Activated CD4-positive, alpha-beta memory T cell treated with anti-CD3 and anti-CD28 coated beads for 36 hours (primary cell): ENCODE measurements at regions not wholly inside any gene's neighbourhood (a gene's known extent, or its start where the extent isn't known, plus 50 kb on each side); places are given as distances from the start of the nearest gene placed in this dataset.
"Not testable (repeated sequence)": the region's sequence is repeated elsewhere in the genome, so short reads cannot be mapped to it uniquely, and the experiment has no call there.

Experiments
- CTCF ChIA-PET: fragments of 350-600 bp; sonication (Branson Sonifier 250); formaldehyde crosslinking; loops from one replicate; lab custom pipeline; 2021; ENCODE audit warnings: antibody characterized with exemption, inconsistent platforms; lab: Charles Lee
- POLR2A ChIA-PET: fragments of 350-600 bp; sonication (Branson Sonifier 250); formaldehyde crosslinking; loops from one replicate; lab custom pipeline; 2021; ENCODE audit warnings: antibody characterized with exemption; lab: Charles Lee
- DNase-seq: peaks from one replicate; pipeline ENCODE4 v3.0.0-alpha.2; 2020
- H3K27ac Mint-ChIP-seq: one replicate; pipeline ENCODE4 v1.8.0; 2021; ENCODE audit warnings: mixed read lengths
- H3K27me3 Mint-ChIP-seq: one replicate; pipeline ENCODE4 v1.8.0; 2021; ENCODE audit warnings: mixed read lengths
- H3K36me3 Mint-ChIP-seq: one replicate; pipeline ENCODE4 v1.8.0; 2021; ENCODE audit warnings: mixed read lengths
- H3K4me1 Mint-ChIP-seq: one replicate; pipeline ENCODE4 v1.8.0; 2021; ENCODE audit warnings: low read depth, mixed read lengths
- H3K4me3 Mint-ChIP-seq: one replicate; pipeline ENCODE4 v1.8.0; 2021; ENCODE audit warnings: mild to moderate bottlenecking, mixed read lengths
- H3K9me3 Mint-ChIP-seq: one replicate; pipeline ENCODE4 v1.8.0; 2021; ENCODE audit warnings: mixed read lengths
- intact Hi-C: fragments of 100-400 bp; cut with micrococcal nuclease; formaldehyde crosslinking; loops from one replicate; pipeline ENCODE4 v1.15.1; 2023

- H3K36me3 Mint-ChIP-seq = no peaks in the 10 kb centered on the region
- ChIA-PET POLR2A (no interaction called here), CTCF (no interaction called here)
- no peak overlapping the region for H3K27ac Mint-ChIP-seq
- H3K27me3 Mint-ChIP-seq = peaks cover 1% of the 10 kb centered on the region
- intact Hi-C loops = no loop called here
- no peak overlapping the region for H3K4me3 Mint-ChIP-seq
- H3K9me3 Mint-ChIP-seq = no peaks in the 10 kb centered on the region
- no peaks in the 10 kb centered on the region for H3K4me1 Mint-ChIP-seq
- no peak for DNase-seq
Measured at GRCh38 chr3:181906338-181906737, 194.6 kb downstream of the SOX2 start.

DNA sequence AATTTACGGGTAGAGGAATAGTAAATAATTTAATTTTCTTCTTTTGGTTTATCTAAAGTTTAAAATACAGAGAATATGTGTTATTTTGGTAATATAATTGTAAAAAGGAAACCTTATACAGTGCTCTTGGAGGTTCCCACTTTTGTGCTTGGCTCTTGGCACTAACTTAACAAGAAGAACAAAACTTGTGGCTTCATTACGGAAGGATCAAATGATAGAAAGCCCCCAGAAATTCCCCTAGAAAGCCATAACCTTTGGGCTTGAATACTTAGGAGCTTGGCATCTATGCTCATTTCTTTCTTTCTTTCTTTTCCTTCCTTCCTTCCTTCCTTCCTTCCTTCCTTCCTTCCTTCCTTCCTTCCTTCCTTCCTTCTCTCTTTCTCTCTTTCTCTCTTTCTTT is 197.5 kb downstream of the SOX2 start:
- H3K9me3 Mint-ChIP-seq = no peaks in the 10 kb centered on the region
- H3K36me3 Mint-ChIP-seq = no peaks in the 10 kb centered on the region
- H3K27ac Mint-ChIP-seq = no peak overlapping the region
- ChIA-PET POLR2A (no interaction called here), CTCF (no interaction called here)
- H3K4me1 Mint-ChIP-seq = no peaks in the 10 kb centered on the region
- no peak for DNase-seq
- intact Hi-C loops = no loop called here
- H3K27me3 Mint-ChIP-seq = peaks cover 1% of the 10 kb centered on the region
- no peak overlapping the region for H3K4me3 Mint-ChIP-seq

DNA sequence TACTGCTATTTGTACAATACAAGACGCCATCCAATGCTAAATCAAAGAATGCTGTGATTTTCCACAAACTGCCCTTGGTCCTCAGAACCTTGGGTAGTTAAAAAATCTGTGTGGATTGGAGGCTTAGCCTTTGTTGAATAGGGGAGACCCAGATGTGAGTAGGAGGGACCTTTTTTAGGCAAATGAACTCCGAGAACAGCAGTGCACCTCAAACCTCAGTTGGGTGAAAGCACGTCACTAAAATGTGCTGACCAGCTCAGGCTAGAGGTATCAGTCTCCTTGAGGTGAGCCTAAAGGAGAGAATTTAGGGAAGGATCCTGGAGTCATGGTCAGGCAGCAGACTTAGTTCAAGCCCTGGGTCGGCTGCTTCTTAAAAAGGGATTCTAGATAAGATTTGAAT is 200.7 kb downstream of the SOX2 start:
- Mint-ChIP-seq H3K4me1 (no peaks in the 10 kb centered on the region), H3K27ac (no peak overlapping the region), H3K36me3 (no peaks in the 10 kb centered on the region), H3K27me3 (peaks cover under 1% of the 10 kb centered on the region), H3K9me3 (no peaks in the 10 kb centered on the region), H3K4me3 (no peak overlapping the region)
- DNase-seq = no peak
- CTCF ChIA-PET = no interaction called here
- POLR2A ChIA-PET = no interaction called here
- intact Hi-C loops = no loop called here

- intact Hi-C loops = no loop called here
- ChIA-PET POLR2A (no interaction called here), CTCF (no interaction called here)
- no peaks in the 10 kb centered on the region for H3K36me3 Mint-ChIP-seq
- no peak for DNase-seq
- H3K9me3 Mint-ChIP-seq = no peaks in the 10 kb centered on the region
- H3K4me1 Mint-ChIP-seq = no peaks in the 10 kb centered on the region
- no peaks in the 10 kb centered on the region for H3K27me3 Mint-ChIP-seq
- H3K4me3 Mint-ChIP-seq = no peak overlapping the region
- H3K27ac Mint-ChIP-seq = no peak overlapping the region
Measured at GRCh38 chr3:181913254-181913653, 201.5 kb downstream of the SOX2 start.

DNA sequence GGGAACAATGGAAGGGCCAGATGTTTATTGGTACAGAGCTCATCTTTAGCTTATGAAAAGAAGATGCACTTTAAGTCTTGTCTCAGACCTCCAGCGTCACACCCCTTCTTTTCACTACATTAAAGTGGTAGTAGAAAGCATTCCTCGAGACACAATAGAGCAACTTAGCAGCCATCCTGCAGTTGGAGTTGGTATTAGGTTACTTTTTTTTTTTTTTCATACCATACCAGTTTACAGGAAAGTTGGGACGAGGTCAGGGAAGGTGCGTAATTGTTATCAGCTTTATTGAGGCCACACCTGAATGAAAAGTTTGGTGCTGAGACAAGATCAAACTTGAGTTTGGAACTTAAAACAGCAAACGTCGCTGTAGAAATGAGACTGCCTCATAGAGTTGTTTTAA is 203.8 kb downstream of the SOX2 start:
- Mint-ChIP-seq H3K4me1 (no peaks in the 10 kb centered on the region), H3K27me3 (no peaks in the 10 kb centered on the region), H3K36me3 (no peaks in the 10 kb centered on the region), H3K27ac (no peak overlapping the region), H3K4me3 (no peak overlapping the region), H3K9me3 (no peaks in the 10 kb centered on the region)
- no peak for DNase-seq
- CTCF ChIA-PET = no interaction called here
- intact Hi-C loops = no loop called here
- POLR2A ChIA-PET = no interaction called here

DNA sequence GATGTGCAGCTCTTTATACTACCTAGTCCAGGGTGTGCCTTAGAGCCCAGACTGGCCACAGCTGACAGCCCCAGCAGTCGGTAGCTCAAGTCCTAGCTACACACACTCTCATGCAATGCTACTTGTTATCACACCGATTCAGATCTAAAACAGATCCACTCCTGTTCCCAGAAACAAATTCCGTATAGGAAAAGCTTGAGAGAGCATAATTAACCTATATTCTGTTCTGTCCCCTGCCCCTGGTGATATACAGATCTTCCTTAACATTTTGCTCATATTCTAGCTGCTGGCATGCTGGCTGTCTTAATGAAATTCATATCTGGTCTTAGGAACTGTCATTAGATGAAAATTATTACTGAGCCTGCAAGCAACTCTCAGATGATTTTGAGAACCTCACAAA is 204.3 kb downstream of the SOX2 start:
- intact Hi-C loops = no loop called here
- H3K4me3 Mint-ChIP-seq = no peak overlapping the region
- CTCF ChIA-PET = no interaction called here
- POLR2A ChIA-PET = no interaction called here
- H3K27me3 Mint-ChIP-seq = no peaks in the 10 kb centered on the region
- H3K9me3 Mint-ChIP-seq = no peaks in the 10 kb centered on the region
- no peaks in the 10 kb centered on the region for H3K4me1 Mint-ChIP-seq
- no peak for DNase-seq
- no peak overlapping the region for H3K27ac Mint-ChIP-seq
- no peaks in the 10 kb centered on the region for H3K36me3 Mint-ChIP-seq

GRCh38 chr3:181917027-181917426 is 205.3 kb downstream of the SOX2 start:
- Mint-ChIP-seq H3K36me3 (no peaks in the 10 kb centered on the region), H3K4me1 (no peaks in the 10 kb centered on the region), H3K27me3 (no peaks in the 10 kb centered on the region), H3K27ac (no peak overlapping the region), H3K4me3 (no peak overlapping the region), H3K9me3 (no peaks in the 10 kb centered on the region)
- no peak for DNase-seq
- intact Hi-C loops = no loop called here
- ChIA-PET CTCF (no interaction called here), POLR2A (no interaction called here)

- POLR2A ChIA-PET = no interaction called here
- no peaks in the 10 kb centered on the region for H3K9me3 Mint-ChIP-seq
- intact Hi-C loops = no loop called here
Measured at GRCh38 chr3:181919375-181919774, 207.7 kb downstream of the SOX2 start.

GRCh38 chr3:181920409-181920808 is 208.7 kb downstream of the SOX2 start:
- DNase-seq = no peak
- no peaks in the 10 kb centered on the region for H3K4me1 Mint-ChIP-seq
- H3K36me3 Mint-ChIP-seq = no peaks in the 10 kb centered on the region
- peaks cover 4% of the 10 kb centered on the region for H3K9me3 Mint-ChIP-seq
- no peak overlapping the region for H3K4me3 Mint-ChIP-seq
- H3K27me3 Mint-ChIP-seq = no peaks in the 10 kb centered on the region
- intact Hi-C loops = no loop called here
- H3K27ac Mint-ChIP-seq = no peak overlapping the region
- POLR2A ChIA-PET = no interaction called here
- CTCF ChIA-PET = no interaction called here

More at GRCh38 chr3:181919375-181919774, 207.7 kb downstream of the SOX2 start:
- Mint-ChIP-seq H3K27me3 (no peaks in the 10 kb centered on the region), H3K4me1 (no peaks in the 10 kb centered on the region), H3K27ac (no peak overlapping the region), H3K36me3 (no peaks in the 10 kb centered on the region), H3K4me3 (no peak overlapping the region)
- DNase-seq = no peak
- CTCF ChIA-PET = no interaction called here

DNA sequence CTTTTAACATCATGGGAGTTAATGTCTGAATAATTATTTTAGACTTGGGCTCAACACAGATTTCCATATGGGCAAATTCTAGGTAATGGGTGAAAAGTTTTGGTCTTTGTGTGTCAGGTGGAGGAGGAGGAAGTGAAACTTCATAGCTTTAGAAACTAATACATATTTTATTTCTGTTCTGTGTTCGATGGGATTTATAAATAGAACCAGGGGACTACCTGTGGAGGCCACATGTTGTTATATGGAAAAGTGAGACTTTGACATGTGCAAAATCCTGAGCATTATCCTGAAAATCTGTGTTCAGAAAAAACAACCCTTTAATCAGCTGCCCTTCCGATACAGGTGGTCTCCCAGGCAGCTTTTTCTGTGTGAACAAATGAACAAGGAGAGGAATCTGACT is 209.5 kb downstream of the SOX2 start:
- no peak overlapping the region for H3K27ac Mint-ChIP-seq
- DNase-seq = no peak
- no peaks in the 10 kb centered on the region for H3K4me1 Mint-ChIP-seq
- no peak overlapping the region for H3K4me3 Mint-ChIP-seq
- H3K9me3 Mint-ChIP-seq = peaks cover 7% of the 10 kb centered on the region
- ChIA-PET POLR2A (no interaction called here), CTCF (no interaction called here)
- no peaks in the 10 kb centered on the region for H3K27me3 Mint-ChIP-seq
- no peaks in the 10 kb centered on the region for H3K36me3 Mint-ChIP-seq
- intact Hi-C loops = no loop called here

DNA sequence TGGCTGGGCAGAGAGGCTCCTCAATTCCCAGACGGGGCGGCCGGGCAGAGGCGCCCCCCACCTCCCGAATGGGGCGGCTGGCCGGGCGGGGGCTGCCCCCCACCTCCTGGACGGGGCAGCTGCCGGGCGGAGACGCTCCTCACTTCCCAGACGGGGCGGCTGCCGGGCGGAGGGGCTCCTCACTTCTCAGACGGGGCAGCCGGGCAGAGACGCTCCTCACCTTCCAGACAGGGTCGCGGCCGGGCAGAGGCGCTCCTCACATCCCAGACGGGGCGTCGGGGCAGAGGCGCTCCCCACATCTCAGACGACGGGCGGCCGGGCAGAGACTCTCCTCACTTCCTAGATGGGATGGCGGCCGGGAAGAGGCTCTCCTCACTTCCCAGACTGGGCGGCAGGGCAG is 214.1 kb downstream of the SOX2 start:
- H3K4me3 Mint-ChIP-seq, H3K4me1 Mint-ChIP-seq, CTCF ChIA-PET, POLR2A ChIA-PET, H3K36me3 Mint-ChIP-seq, H3K27ac Mint-ChIP-seq, DNase-seq, H3K27me3 Mint-ChIP-seq, intact Hi-C loops: not testable (repeated sequence)
- peaks cover 18% of the 10 kb centered on the region for H3K9me3 Mint-ChIP-seq

GRCh38 chr3:181929501-181929900 is 217.8 kb downstream of the SOX2 start:
- Mint-ChIP-seq H3K27ac (no peak overlapping the region), H3K4me1 (no peaks in the 10 kb centered on the region), H3K9me3 (peaks cover 18% of the 10 kb centered on the region), H3K27me3 (no peaks in the 10 kb centered on the region), H3K36me3 (peaks cover 2% of the 10 kb centered on the region), H3K4me3 (no peak overlapping the region)
- ChIA-PET CTCF (no interaction called here), POLR2A (no interaction called here)
- intact Hi-C loops = no loop called here
- no peak for DNase-seq

DNA sequence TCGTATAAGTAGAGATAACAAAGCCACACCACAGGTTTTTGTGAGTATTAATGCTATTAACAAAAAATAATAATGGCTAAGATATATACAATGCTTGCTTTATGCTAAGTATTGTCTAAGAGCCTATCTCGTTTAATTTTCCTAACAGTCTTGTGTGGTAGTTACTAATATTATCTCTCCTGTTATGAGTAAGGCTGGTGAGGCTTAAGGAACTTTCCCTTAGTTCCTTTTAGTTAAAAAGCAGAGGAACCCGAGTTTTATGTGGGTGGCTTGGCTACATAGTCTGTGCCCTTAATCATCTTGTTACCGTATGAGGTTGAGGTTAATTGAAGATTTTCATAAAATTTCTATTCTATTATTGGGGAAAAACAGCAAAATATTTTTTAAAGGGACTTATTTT is 218.4 kb downstream of the SOX2 start:
- POLR2A ChIA-PET = no interaction called here
- no peaks in the 10 kb centered on the region for H3K4me1 Mint-ChIP-seq
- H3K4me3 Mint-ChIP-seq = no peak overlapping the region
- no peak overlapping the region for H3K27ac Mint-ChIP-seq
- CTCF ChIA-PET = interaction anchor here (0.6 kb wide), 1 partner anchor 212 kb away, joined by 3 read pairs; no protein-coding TSS in a partner anchor
- no peaks in the 10 kb centered on the region for H3K27me3 Mint-ChIP-seq
- H3K36me3 Mint-ChIP-seq = peaks cover 2% of the 10 kb centered on the region
- H3K9me3 Mint-ChIP-seq = peaks cover 16% of the 10 kb centered on the region
- intact Hi-C loops = no loop called here
- no peak for DNase-seq
